GM23338 (cell line): ENCODE measurements at regions not wholly inside any gene's neighbourhood (a gene's known extent, or its start where the extent isn't known, plus 50 kb on each side); places are given as distances from the start of the nearest gene placed in this dataset.

Experiments
- CREB1 ChIP-seq: fragments of 250-450 bp; sonication (Bioruptor Pico); IDR thresholded peaks from 2 replicates; pipeline ENCODE4 v1.5.0; 2020; ENCODE audit warnings: low read depth, mild to moderate bottlenecking, moderate library complexity
- CTCF ChIP-seq, 2 experiments: fragments of 200-600 bp in 1 of 2; sonication (generic) in 1 of 2; conservative IDR thresholded peaks; 2 replicates each; pipeline versions ENCODE4 v1.5.1 to v1.6.1; 2016 to 2017; ENCODE audit warnings: antibody characterized with exemption in 2 of 2, low read depth in 2 of 2, mild to moderate bottlenecking in 2 of 2, moderate library complexity in 1 of 2
- EZH2 ChIP-seq: fragments of 200-600 bp; sonication (generic); IDR thresholded peaks from one replicate; pipeline ENCODE4 v1.8.0; 2017; ENCODE audit warnings: antibody characterized with exemption, mild to moderate bottlenecking, low read depth; ENCODE audit not compliant: unreplicated experiment
- EZH2phosphoT487 ChIP-seq: fragments of 200-600 bp; sonication (generic); IDR thresholded peaks from one replicate; pipeline ENCODE4 v1.8.1; 2018; ENCODE audit warnings: antibody characterized with exemption; ENCODE audit not compliant: unreplicated experiment
- JUNB ChIP-seq: IDR thresholded peaks from one replicate; pipeline ENCODE4 v1.6.1; 2016; ENCODE audit warnings: antibody characterized with exemption; ENCODE audit not compliant: unreplicated experiment
- NANOG ChIP-seq: IDR thresholded peaks from 2 replicates; pipeline ENCODE4 v1.6.1; 2016; ENCODE audit warnings: antibody characterized with exemption, borderline replicate concordance
- POLR2AphosphoS5 ChIP-seq: IDR thresholded peaks from 2 replicates; pipeline ENCODE4 v1.6.1; 2016; ENCODE audit warnings: antibody characterized with exemption, low read depth
- REST ChIP-seq: IDR thresholded peaks from one replicate; pipeline ENCODE4 v1.6.1; 2018; ENCODE audit warnings: antibody characterized with exemption; ENCODE audit not compliant: unreplicated experiment
- ZNF331 ChIP-seq: fragments of 250-450 bp; sonication (Bioruptor Pico); IDR thresholded peaks from 2 replicates; pipeline ENCODE4 v1.5.0; 2020; ENCODE audit warnings: low read depth, mild to moderate bottlenecking, moderate library complexity
- ZNF462 ChIP-seq: fragments of 250-450 bp; sonication (Bioruptor Pico); IDR thresholded peaks from 2 replicates; pipeline ENCODE4 v1.5.0; 2020; ENCODE audit warnings: mild to moderate bottlenecking, moderate library complexity

GRCh38 chr12:91896286-91897024 lies 249.2 kb downstream of the BTG1 start:
- TF ChIP-seq EZH2 (no peak), POLR2AphosphoS5 (no peak), REST (no peak), CTCF (conservative IDR thresholded peaks at IDR 0.05; ENCODE audit: low read depth in 2 of 2) (no peak), EZH2phosphoT487 (no peak), CREB1 (CRISPR knock-in tag) (no peak), JUNB (no peak), ZNF331 (no peak), ZNF462 (CRISPR knock-in tag) (no peak), NANOG (no peak)
